Embryonic facial prominence (tissue), 1 donor: ENCODE measurements at regions not wholly inside any gene's neighbourhood (a gene's known extent, or its start where the extent isn't known, plus 50 kb on each side); places are given as distances from the start of the nearest gene placed in this dataset.
"Not testable (repeated sequence)": the region's sequence is repeated elsewhere in the genome, so short reads cannot be mapped to it uniquely, and the experiment has no call there.

Experiments used
- DNase-seq: peaks from one replicate; pipeline ENCODE4 v3.0.0-alpha.2; 2016; ENCODE audit errors: extremely low spot score

- no peak for DNase-seq
Measured at GRCh38 chr7:111676167-111676566, 113.9 kb upstream of the IMMP2L start.

DNA sequence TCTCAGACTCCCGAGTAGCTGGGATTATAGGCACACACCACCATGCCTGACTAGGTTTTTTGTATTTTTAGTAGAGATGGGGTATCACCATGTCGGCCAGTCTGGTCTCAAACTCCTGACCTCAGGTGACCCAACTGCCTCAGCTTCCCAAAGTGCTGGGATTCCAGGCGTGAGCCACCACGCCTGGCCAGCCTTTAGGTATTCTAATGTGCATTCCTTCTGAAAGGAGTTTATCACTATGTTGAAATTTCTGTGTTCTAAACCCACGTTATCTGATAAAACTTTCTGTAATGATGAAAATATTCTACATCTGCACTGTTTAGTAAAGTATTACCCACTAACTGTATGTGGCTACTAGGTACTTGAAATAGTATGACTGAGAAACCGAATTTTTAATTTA is 110.6 kb upstream of the IMMP2L start:
- DNase-seq, result no peak

GRCh38 chr7:111671927-111672326 is 109.6 kb upstream of the IMMP2L start:
- no peak for DNase-seq

- DNase-seq, result no peak
Measured at GRCh38 chr7:111668711-111669110, 106.4 kb upstream of the IMMP2L start.

DNA sequence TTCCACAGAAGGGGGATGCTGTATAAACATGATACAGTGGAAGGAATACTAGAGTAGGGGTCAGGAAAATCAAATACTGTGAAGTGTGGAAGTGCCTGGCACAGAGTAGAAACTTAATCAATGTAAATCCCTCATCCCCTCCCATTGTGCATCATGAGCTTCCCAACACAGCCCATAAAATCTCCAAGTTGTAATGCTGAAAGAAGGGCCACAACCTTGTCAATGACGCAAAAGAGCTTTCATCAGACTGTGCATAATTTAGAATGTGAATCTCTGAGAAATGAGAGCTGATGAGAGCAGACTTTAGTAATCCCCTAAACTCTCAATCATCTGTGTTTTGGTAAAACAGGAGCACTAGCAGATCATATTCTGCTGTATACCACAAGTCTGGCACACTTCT is 105.2 kb upstream of the IMMP2L start:
- no peak for DNase-seq

DNA sequence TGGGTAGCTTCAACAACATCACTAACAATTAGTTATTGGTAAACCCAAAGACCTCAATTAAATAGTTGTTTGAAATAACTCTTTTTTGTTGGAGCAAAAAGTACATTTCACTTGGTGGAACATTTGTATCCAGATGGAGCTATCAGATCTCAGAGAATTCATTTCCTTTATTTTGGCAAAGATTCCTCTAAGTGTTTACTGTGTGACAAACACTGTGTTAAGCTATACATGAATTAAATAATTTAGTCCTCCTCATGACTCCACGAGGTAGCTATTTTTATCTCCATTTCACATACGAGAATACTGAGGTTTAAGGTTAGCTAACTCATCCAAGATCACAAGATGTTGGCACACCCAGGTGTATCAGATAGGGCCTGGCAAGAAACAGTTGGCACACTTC is 104.0 kb upstream of the IMMP2L start:
- DNase-seq, result no peak

GRCh38 chr7:111663771-111664170 is 101.5 kb upstream of the IMMP2L start:
- DNase-seq, result no peak

DNA sequence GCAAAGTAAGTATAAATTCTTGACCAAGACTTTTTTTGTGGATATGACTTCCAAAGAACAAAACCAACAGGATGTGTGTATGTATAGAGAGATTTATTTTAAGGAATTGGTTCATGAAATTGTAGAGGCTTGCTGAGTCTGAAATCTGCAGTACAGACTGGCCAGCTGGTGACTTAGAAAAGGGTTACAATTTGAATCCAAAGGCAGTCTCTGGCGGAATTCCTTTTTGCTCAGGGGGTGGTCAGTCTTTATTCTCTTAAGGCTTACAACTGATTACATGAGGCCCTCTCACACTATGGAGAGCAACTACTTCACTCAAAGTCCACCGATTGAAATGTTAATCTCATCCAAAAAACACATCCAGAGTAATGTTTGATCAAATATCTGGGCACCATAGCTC is 100.1 kb upstream of the IMMP2L start:
- no peak for DNase-seq

- no peak for DNase-seq
Measured at GRCh38 chr7:111660478-111660877, 98.2 kb upstream of the IMMP2L start.

- DNase-seq, result no peak
Measured at GRCh38 chr7:111658546-111658945, 96.3 kb upstream of the IMMP2L start.

GRCh38 chr7:111657018-111657417 is 94.7 kb upstream of the IMMP2L start:
- DNase-seq, result no peak

DNA sequence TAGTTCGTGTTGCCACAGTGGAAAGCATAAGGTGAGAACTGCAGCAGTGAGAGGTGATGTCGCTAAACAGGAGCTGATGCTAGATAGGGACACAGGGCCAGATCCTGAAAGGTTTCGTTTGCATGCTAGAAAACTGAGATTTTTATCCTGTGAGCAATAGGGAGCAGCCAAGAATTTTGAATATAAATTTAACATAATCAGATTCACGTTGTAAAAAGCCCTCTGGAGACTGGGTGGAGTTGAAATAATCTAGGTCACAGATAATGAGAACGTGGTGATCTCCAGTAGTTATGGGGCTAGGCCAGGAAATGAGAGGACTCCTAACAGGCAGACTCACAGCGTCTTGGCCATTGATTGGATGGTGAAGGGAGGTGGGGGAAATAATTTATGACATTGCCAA is 92.1 kb upstream of the IMMP2L start:
- no peak for DNase-seq

GRCh38 chr7:111653846-111654245 is 91.6 kb upstream of the IMMP2L start:
- no peak for DNase-seq

DNA sequence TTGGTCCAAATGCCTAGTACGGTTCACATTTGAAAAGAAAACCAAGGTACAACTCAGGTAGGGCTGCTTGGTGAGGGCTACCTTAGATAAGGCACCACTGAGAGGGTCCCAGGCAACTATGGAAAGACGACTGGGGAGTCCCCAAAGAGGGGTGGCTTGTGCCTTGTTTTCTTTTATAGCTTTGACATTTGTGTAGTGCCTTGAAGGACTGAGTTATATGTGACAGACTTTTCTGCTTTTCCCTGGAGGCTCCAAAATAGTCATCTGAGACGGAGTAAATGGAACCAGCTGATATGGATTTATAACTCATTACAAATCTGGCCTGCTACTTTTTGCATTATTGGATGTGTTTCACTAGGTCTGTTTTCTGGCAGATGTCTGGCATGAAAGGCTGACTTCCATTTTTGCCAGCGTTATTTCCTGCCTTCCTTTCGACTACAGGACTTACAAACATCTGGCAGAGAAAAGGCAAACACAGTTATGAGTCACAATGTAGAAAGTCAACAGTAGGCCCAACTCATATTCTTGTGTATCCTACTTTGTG is 88.2 kb upstream of the IMMP2L start:
- peak; percentile 34 for DNase-seq

- no peak for DNase-seq
Measured at GRCh38 chr7:111647881-111648280, 85.6 kb upstream of the IMMP2L start.

- not testable (repeated sequence) for DNase-seq
Measured at GRCh38 chr7:111644595-111644994, 82.3 kb upstream of the IMMP2L start.

DNA sequence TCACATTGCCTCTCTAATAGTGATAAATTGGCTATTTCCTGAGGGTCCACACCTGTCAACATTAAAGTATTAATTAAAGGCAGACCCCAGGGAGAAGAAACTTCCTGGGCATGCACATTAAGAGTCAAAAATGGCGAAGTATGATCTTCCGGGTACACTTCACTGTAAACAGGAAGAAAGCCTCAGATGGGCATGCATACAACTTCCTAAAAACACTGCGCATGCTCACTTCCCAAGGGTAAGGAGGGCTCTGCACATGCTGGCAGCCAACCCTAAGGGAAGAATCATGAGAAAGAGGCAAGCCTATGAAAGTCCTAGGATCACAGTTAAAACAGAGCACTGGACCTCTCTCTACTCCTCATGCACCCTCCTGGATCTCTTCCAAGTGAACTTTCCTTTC is 80.1 kb upstream of the IMMP2L start:
- no peak for DNase-seq

- DNase-seq, result no peak
Measured at GRCh38 chr7:111640416-111640815, 78.1 kb upstream of the IMMP2L start.

- peak; percentile 9 for DNase-seq
Measured at GRCh38 chr7:111639934-111640333, 77.6 kb upstream of the IMMP2L start.

DNA sequence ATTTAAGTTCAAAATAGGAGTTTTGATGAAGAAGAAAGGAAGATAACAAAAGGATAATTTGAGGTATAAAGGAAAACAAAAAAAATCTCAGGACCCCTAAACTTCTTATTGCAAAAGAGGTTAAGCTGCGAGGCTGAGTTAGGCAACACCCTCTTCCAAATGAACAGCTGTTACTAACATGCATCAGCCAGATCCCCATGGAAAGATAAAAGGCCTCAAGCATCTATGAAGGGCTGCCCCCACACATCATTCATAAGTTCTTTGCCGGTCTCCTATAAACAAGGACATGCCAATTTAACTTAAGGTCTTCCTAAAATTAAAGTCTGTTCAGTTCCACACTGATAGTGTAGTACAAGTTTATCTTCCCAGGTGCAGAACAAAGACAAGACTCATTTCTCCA is 75.8 kb upstream of the IMMP2L start:
- DNase-seq, result no peak

DNA sequence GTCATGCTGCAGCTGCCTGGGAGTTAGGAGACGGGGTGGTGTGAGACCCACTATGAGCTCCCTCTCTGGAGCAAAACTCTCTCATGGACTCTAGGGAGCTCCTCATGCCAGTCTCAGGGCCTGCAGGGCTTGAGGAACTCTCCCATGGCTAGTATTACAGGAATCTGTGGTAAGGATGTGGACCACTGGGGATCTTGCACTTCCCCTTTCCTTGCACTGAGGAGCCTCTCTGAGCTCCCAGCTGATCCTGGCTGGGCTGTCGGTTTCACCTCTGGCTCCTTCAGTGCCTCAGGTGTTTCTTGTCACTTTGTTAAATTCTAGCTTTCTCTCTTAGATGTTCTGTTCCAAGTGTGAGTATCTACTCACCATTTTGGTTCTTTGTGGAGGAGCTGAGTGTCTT is 71.6 kb upstream of the IMMP2L start:
- no peak for DNase-seq

- DNase-seq, result no peak
Measured at GRCh38 chr7:111630862-111631261, 68.6 kb upstream of the IMMP2L start.

DNA sequence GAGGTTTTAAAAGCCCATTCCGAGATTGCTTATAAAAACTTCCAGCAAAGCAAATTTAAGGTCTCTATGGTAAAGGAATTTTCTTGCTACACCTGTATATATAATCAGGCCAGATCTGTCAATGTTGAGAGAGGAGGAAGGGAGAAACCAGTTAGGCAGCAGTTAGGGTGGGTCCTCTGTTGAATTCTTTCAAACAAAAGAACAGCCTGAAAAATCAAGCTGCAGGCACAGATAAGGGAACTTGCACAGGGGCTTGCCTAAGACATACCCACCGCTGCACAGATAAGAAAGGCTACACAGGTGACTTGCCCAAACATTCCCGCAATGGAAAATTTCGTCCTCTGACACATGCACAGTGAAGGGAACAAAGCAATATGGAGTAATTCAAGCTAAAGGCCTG is 59.8 kb upstream of the IMMP2L start:
- no peak for DNase-seq
